ENCODE measurements at regions not wholly inside any gene's neighbourhood (a gene's known extent, or its start where the extent isn't known, plus 50 kb on each side); places are given as distances from the start of the nearest gene placed in this dataset.

DNA sequence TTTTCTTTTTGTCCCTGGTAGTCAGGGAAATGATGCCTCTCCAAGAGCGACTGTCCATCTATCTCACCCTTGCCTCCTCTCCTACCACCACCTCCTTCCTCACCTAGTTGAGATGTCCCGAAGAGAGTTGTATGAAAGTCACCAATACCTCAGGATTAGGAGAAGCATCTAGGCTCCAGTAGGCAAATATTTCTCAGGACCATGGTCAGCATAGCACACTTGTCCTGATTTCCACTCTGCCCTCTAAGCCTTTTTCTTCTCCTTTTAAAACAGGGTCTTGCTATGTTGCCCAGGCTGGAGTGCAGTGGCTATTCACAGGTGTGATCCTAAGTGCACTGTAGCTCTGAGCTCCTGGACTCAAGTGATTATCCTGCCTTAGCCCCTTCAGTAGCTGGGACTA lies 268.4 kb upstream of the PELI2 start:
- TF ChIP-seq TAF1 (IDR thresholded peaks at IDR 0.05; ENCODE audit: borderline replicate concordance, low read depth, low read length) (no peak), POLR2A (IDR thresholded peaks at IDR 0.05; ENCODE audit: low read depth, low read length) (no peak), POLR2AphosphoS5 (IDR thresholded peaks at IDR 0.05; ENCODE audit: low read depth, low read length) (no peak)
